G401.6 (cell line): ENCODE measurements at regions not wholly inside any gene's neighbourhood (a gene's known extent, or its start where the extent isn't known, plus 50 kb on each side); places are given as distances from the start of the nearest gene placed in this dataset.

Source experiments
- FAIRE-seq: peaks from 2 replicates; lab custom pipeline; 2012; peaks lifted over from hg19 to GRCh38; lab: Jason Lieb, UNC

GRCh38 chr2:42895134-42895790 is 102.9 kb upstream of the HAAO start:
- no peak for FAIRE-seq

GRCh38 chr2:42893047-42893758 is 100.8 kb upstream of the HAAO start:
- no peak for FAIRE-seq

- no peak for FAIRE-seq
These were observed 98.5 kb upstream of the HAAO start for GRCh38 chr2:42890791-42891355.

- no peak for FAIRE-seq
These were observed 96.2 kb upstream of the HAAO start for GRCh38 chr2:42888321-42889245.

GRCh38 chr2:42886921-42887320 is 94.5 kb upstream of the HAAO start:
- no peak for FAIRE-seq

- FAIRE-seq, result no peak
These were observed 90.4 kb upstream of the HAAO start for GRCh38 chr2:42882756-42883155.

- no peak for FAIRE-seq
These were observed 89.3 kb upstream of the HAAO start for GRCh38 chr2:42881732-42882131.

- FAIRE-seq, result no peak
These were observed 88.6 kb upstream of the HAAO start for GRCh38 chr2:42880738-42881690.

- FAIRE-seq, result no peak
These were observed 87.7 kb upstream of the HAAO start for GRCh38 chr2:42879913-42880737.

GRCh38 chr2:42879121-42879705 is 86.8 kb upstream of the HAAO start:
- FAIRE-seq, result no peak

- no peak for FAIRE-seq
These were observed 86.2 kb upstream of the HAAO start for GRCh38 chr2:42878581-42878980.

- no peak for FAIRE-seq
These were observed 85.6 kb upstream of the HAAO start for GRCh38 chr2:42877936-42878335.

GRCh38 chr2:42877511-42877910 is 85.1 kb upstream of the HAAO start:
- FAIRE-seq, result no peak

- FAIRE-seq, result no peak
These were observed 84.0 kb upstream of the HAAO start for GRCh38 chr2:42876326-42876751.

- no peak for FAIRE-seq
These were observed 83.5 kb upstream of the HAAO start for GRCh38 chr2:42875880-42876279.

GRCh38 chr2:42874949-42875801 is 82.8 kb upstream of the HAAO start:
- no peak for FAIRE-seq

- no peak for FAIRE-seq
These were observed 80.3 kb upstream of the HAAO start for GRCh38 chr2:42872721-42873120.

- FAIRE-seq, result peak; percentile 6
These were observed 79.0 kb upstream of the HAAO start for GRCh38 chr2:42871372-42871771.

GRCh38 chr2:42868874-42869273 is 76.5 kb upstream of the HAAO start:
- FAIRE-seq, result no peak
